Body of pancreas (tissue), 4 donors: ENCODE measurements at regions not wholly inside any gene's neighbourhood (a gene's known extent, or its start where the extent isn't known, plus 50 kb on each side); places are given as distances from the start of the nearest gene placed in this dataset.

Source experiments
- ATAC-seq: fragments of 150-250 bp; one replicate; pipeline ENCODE4 v1.9.1; 2016
- DNase-seq, 4 donors: peaks; one replicate each; pipeline ENCODE4 v3.0.0-alpha.2; 2019
- H3K27ac ChIP-seq, 4 donors: fragments of 200-600 bp; sonication (generic); 1 replicate in 3 of 4; 2 replicates in 1 of 4; pipeline versions ENCODE4 v1.5.1 to v1.6.1; 2016 to 2019; ENCODE audit warnings: mild to moderate bottlenecking in 1 of 4, mixed read lengths in 1 of 4, moderate library complexity in 1 of 4
- H3K27me3 ChIP-seq, 2 donors: fragments of 200-600 bp; sonication (generic); one replicate each; pipeline ENCODE4 v1.6.0; 2016; ENCODE audit warnings: mild to moderate bottlenecking in 1 of 2
- H3K36me3 ChIP-seq, 2 donors: fragments of 200-600 bp; sonication (generic); replicated peaks in 1 of 2; 2 replicates each; pipeline ENCODE4 v1.5.1; 2016; ENCODE audit warnings: low read depth in 2 of 2; ENCODE audit not compliant: insufficient read depth in 1 of 2
- H3K4me1 ChIP-seq: fragments of 200-600 bp; sonication (generic); one replicate; pipeline ENCODE4 v1.6.0; 2016
- H3K4me3 ChIP-seq, 2 donors: fragments of 200-600 bp; sonication (generic); 1 replicate in 1 of 2; 2 replicates in 1 of 2; pipeline ENCODE4 v1.5.1; 2016 to 2019
- H3K9me3 ChIP-seq, 3 donors: fragments of 200-600 bp; sonication (generic); 1 replicate in 2 of 3; 2 replicates in 1 of 3; pipeline ENCODE4 v1.5.1; 2016
- CTCF ChIP-seq, 7 experiments: fragments of 450-650 bp in 4 of 7; fragments of 200-600 bp in 3 of 7; sonication (generic) in 3 of 7; IDR thresholded peaks; one replicate each; pipeline ENCODE4 v1.5.1; 2016 to 2019; ENCODE audit warnings: antibody characterized with exemption in 7 of 7
- POLR2A ChIP-seq, 3 donors: fragments of 450-650 bp; IDR thresholded peaks; one replicate each; pipeline ENCODE4 v1.6.1; 2016; ENCODE audit warnings: antibody characterized with exemption in 3 of 3, mild to moderate bottlenecking in 2 of 3
- WGBS, 2 donors: methylation state at CpG; one replicate each; pipeline ENCODE4 v1.1.5; 2017; 5-methylcytosine and 5-hydroxymethylcytosine counted together
- intact Hi-C: fragments of 100-400 bp; cut with DNase I; formaldehyde crosslinking; loops from one replicate; pipeline ENCODE4 v1.15.1; 2023

GRCh38 chr7:136501151-136501550, 367.3 kb upstream of the CHRM2 start:
- Histone ChIP-seq H3K9me3 (no peaks in the 10 kb centered on the region), H3K27ac (no peak overlapping the region), H3K4me3 (no peak overlapping the region), H3K36me3 (no peaks in the 10 kb centered on the region), H3K27me3 (no peaks in the 10 kb centered on the region), H3K4me1 (no peaks in the 10 kb centered on the region)
- intact Hi-C loops, result no loop called here
- DNase-seq, result no peak
- no peak for ATAC-seq
- 58 to 66% methylated on average over 3 of the region's 3 CpGs for WGBS, 2 donors
- TF ChIP-seq POLR2A (IDR thresholded peaks at IDR 0.05) (no peak), CTCF (IDR thresholded peaks at IDR 0.05) (no peak)

- no peak overlapping the region for H3K4me3 ChIP-seq
- intact Hi-C loops, result no loop called here
- no peaks in the 10 kb centered on the region for H3K9me3 ChIP-seq
- ATAC-seq, result no peak
- no peaks in the 10 kb centered on the region for H3K4me1 ChIP-seq
- TF ChIP-seq CTCF (IDR thresholded peaks at IDR 0.05) (no peak), POLR2A (IDR thresholded peaks at IDR 0.05) (no peak)
- 20 to 37% methylated on average over 2 of the region's 2 CpGs for WGBS, 2 donors
- DNase-seq, result no peak
- H3K27me3 ChIP-seq, result no peaks in the 10 kb centered on the region
- H3K27ac ChIP-seq, result no peak overlapping the region
- H3K36me3 ChIP-seq, result no peaks in the 10 kb centered on the region
These were observed 371.9 kb upstream of the CHRM2 start for GRCh38 chr7:136496551-136496950.

- Histone ChIP-seq H3K4me1 (no peaks in the 10 kb centered on the region), H3K27me3 (no peaks in the 10 kb centered on the region), H3K4me3 (no peak overlapping the region), H3K9me3 (no peaks in the 10 kb centered on the region), H3K27ac (no peak overlapping the region), H3K36me3 (no peaks in the 10 kb centered on the region)
- intact Hi-C loops, result no loop called here
- ATAC-seq (no peak), DNase-seq (no peak)
- no peak for TF ChIP-seq POLR2A (IDR thresholded peaks at IDR 0.05)
- TF ChIP-seq CTCF (IDR thresholded peaks at IDR 0.05), result no peak
- WGBS, 2 donors, result 54 to 63% methylated on average over 3 to 4 of the region's 4 CpGs
These were observed 373.4 kb upstream of the CHRM2 start for GRCh38 chr7:136495081-136495480.

- ATAC-seq (no peak), DNase-seq (no peak)
- no peak overlapping the region for H3K27ac ChIP-seq
- no peaks in the 10 kb centered on the region for H3K4me1 ChIP-seq
- intact Hi-C loops, result no loop called here
- no peak overlapping the region for H3K4me3 ChIP-seq
- TF ChIP-seq CTCF (IDR thresholded peaks at IDR 0.05), result no peak
- TF ChIP-seq POLR2A (IDR thresholded peaks at IDR 0.05), result no peak
- H3K27me3 ChIP-seq, result no peaks in the 10 kb centered on the region
- no peaks in the 10 kb centered on the region for H3K36me3 ChIP-seq
- 46 to 66% methylated on average over 4 of the region's 4 CpGs for WGBS, 2 donors
- H3K9me3 ChIP-seq, result no peaks in the 10 kb centered on the region
These were observed 376.1 kb upstream of the CHRM2 start for GRCh38 chr7:136492366-136492765.

- Histone ChIP-seq H3K27ac (no peak overlapping the region), H3K4me3 (no peak overlapping the region), H3K27me3 (no peaks in the 10 kb centered on the region), H3K4me1 (no peaks in the 10 kb centered on the region), H3K9me3 (no peaks in the 10 kb centered on the region), H3K36me3 (no peaks in the 10 kb centered on the region)
- DNase-seq, result no peak
- no peak for ATAC-seq
- TF ChIP-seq POLR2A (IDR thresholded peaks at IDR 0.05) (no peak), CTCF (IDR thresholded peaks at IDR 0.05) (no peak)
- intact Hi-C loops, result no loop called here
These were observed 378.6 kb upstream of the CHRM2 start for GRCh38 chr7:136489808-136490207.
